ENCODE measurements at regions not wholly inside any gene's neighbourhood (a gene's known extent, or its start where the extent isn't known, plus 50 kb on each side); places are given as distances from the start of the nearest gene placed in this dataset.

DNA sequence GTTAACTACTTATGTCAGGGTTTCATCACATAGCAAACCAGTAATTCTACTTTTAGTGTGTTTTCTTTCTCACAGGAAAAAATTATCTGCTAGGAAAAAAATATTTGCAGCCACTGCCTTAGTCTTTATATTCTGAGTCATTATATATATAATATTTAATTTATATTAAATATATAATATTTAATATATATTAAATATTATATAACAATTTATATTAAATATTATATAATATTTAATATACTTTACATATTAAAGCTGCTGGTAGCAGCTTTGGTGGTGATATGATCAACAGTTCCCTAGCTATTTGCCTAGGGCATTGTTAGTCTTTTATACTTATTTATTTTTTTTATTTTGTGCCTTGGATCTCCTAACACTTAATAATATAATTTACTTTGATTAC is 381.6 kb downstream of the STIM2 start:
- POLR2A ChIA-PET = no interaction called here
- ATAC-seq (ENCODE audit: poor library complexity) (no peak), DNase-seq (no peak)
- Mint-ChIP-seq H3K4me1 (ENCODE audit: low read depth) (no peaks in the 10 kb centered on the region), H3K9me3 (peaks cover 8% of the 10 kb centered on the region), H3K4me3 (no peak overlapping the region), H3K27me3 (no peaks in the 10 kb centered on the region), H3K27ac (no peak overlapping the region), H3K36me3 (ENCODE audit: low read depth) (no peaks in the 10 kb centered on the region)
- TF ChIP-seq, protein P1, sequence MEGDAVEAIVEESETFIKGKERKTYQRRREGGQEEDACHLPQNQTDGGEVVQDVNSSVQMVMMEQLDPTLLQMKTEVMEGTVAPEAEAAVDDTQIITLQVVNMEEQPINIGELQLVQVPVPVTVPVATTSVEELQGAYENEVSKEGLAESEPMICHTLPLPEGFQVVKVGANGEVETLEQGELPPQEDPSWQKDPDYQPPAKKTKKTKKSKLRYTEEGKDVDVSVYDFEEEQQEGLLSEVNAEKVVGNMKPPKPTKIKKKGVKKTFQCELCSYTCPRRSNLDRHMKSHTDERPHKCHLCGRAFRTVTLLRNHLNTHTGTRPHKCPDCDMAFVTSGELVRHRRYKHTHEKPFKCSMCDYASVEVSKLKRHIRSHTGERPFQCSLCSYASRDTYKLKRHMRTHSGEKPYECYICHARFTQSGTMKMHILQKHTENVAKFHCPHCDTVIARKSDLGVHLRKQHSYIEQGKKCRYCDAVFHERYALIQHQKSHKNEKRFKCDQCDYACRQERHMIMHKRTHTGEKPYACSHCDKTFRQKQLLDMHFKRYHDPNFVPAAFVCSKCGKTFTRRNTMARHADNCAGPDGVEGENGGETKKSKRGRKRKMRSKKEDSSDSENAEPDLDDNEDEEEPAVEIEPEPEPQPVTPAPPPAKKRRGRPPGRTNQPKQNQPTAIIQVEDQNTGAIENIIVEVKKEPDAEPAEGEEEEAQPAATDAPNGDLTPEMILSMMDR (IDR thresholded peaks at IDR 0.05) = no peak
- H3K4me1 ChIP-seq (ENCODE audit: insufficient read depth, low read length) = no peaks in the 10 kb centered on the region
- H3K9me3 ChIP-seq (ENCODE audit: control insufficient read depth in 1 of 2, insufficient read depth in 1 of 2, low read length in 2 of 2) = no peaks in the 10 kb centered on the region
- H3K27ac ChIP-seq (ENCODE audit: low read depth in 1 of 2, low read length in 2 of 2) = no peak overlapping the region
- H3K36me3 ChIP-seq (ENCODE audit: insufficient read depth, low read length) = no peaks in the 10 kb centered on the region
- H3K4me3 ChIP-seq (ENCODE audit: low read length) = no peak overlapping the region
- no peaks in the 10 kb centered on the region for H3K27me3 ChIP-seq (ENCODE audit: control insufficient read depth in 1 of 2, insufficient read depth in 2 of 2, low read length in 2 of 2)
- CTCF ChIA-PET = no interaction called here
- intact Hi-C loops (cut with DNase I, micrococcal nuclease) = no loop called here

DNA sequence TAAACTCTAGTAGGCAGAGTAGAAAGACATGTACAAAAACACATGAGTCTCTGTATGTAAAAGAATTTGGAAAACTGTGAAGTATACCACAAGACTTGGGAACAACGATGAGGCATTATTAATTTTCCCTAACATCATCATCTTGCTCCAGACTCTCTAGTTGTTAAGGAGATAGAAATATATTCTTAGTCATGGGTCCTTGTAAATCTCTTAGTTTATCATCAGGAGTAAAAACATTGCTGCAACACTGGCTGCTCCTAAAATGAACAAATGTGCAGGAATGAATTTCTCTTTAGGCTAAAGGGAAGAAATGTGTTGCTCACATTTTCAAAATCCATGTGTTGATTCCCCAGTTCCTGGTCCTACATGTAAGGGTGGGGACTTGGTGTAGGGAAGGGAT is 384.6 kb downstream of the STIM2 start:
- Mint-ChIP-seq H3K36me3 (ENCODE audit: low read depth) (no peaks in the 10 kb centered on the region), H3K27me3 (no peaks in the 10 kb centered on the region), H3K9me3 (peaks cover 5% of the 10 kb centered on the region), H3K27ac (no peak overlapping the region), H3K4me1 (ENCODE audit: low read depth) (no peaks in the 10 kb centered on the region), H3K4me3 (no peak overlapping the region)
- H3K4me3 ChIP-seq (ENCODE audit: low read length) = no peak overlapping the region
- ATAC-seq (ENCODE audit: poor library complexity) (no peak), DNase-seq (no peak)
- H3K27ac ChIP-seq (ENCODE audit: low read depth in 1 of 2, low read length in 2 of 2) = no peak overlapping the region
- CTCF ChIA-PET = no interaction called here
- peaks cover 0 to 2% of the 10 kb centered on the region in 2 experiments for H3K9me3 ChIP-seq (ENCODE audit: control insufficient read depth in 1 of 2, insufficient read depth in 1 of 2, low read length in 2 of 2)
- no peaks in the 10 kb centered on the region for H3K4me1 ChIP-seq (ENCODE audit: insufficient read depth, low read length)
- no peaks in the 10 kb centered on the region for H3K36me3 ChIP-seq (ENCODE audit: insufficient read depth, low read length)
- TF ChIP-seq, protein P1 (IDR thresholded peaks at IDR 0.05) = no peak
- no peaks in the 10 kb centered on the region for H3K27me3 ChIP-seq (ENCODE audit: control insufficient read depth in 1 of 2, insufficient read depth in 2 of 2, low read length in 2 of 2)
- POLR2A ChIA-PET = no interaction called here
- intact Hi-C loops (cut with DNase I, micrococcal nuclease) = no loop called here

DNA sequence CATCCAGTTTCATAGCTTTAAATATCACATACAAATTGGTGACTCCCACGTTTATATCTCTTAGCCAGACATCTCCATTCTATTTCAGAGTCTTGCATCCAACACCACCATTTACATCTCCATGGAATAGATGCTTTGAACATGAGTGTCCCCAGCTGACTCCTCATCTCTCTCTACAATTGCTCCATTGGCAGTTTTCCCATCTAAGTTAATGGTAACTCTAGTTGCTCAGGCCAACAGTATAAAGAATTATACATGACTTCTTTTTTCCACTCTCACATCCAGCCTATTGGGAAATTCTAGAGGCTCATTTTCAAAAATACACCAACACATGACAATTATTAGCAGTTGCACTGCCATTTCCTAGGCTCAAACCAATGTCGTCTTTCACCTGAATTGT is 388.2 kb downstream of the STIM2 start:
- DNase-seq (no peak), ATAC-seq (ENCODE audit: poor library complexity) (no peak)
- Mint-ChIP-seq H3K27ac (no peak overlapping the region), H3K9me3 (peaks cover 5% of the 10 kb centered on the region), H3K4me3 (no peak overlapping the region), H3K4me1 (ENCODE audit: low read depth) (no peaks in the 10 kb centered on the region), H3K27me3 (no peaks in the 10 kb centered on the region), H3K36me3 (ENCODE audit: low read depth) (no peaks in the 10 kb centered on the region)
- Histone ChIP-seq H3K4me1 (ENCODE audit: insufficient read depth, low read length) (no peaks in the 10 kb centered on the region), H3K4me3 (ENCODE audit: low read length) (no peak overlapping the region), H3K9me3 (ENCODE audit: control insufficient read depth in 1 of 2, insufficient read depth in 1 of 2, low read length in 2 of 2) (peaks cover 0 to 3% of the 10 kb centered on the region in 2 experiments), H3K27me3 (ENCODE audit: control insufficient read depth in 1 of 2, insufficient read depth in 2 of 2, low read length in 2 of 2) (no peaks in the 10 kb centered on the region), H3K27ac (ENCODE audit: low read depth in 1 of 2, low read length in 2 of 2) (no peak overlapping the region), H3K36me3 (ENCODE audit: insufficient read depth, low read length) (no peaks in the 10 kb centered on the region)
- POLR2A ChIA-PET = no interaction called here
- TF ChIP-seq, protein P1 (IDR thresholded peaks at IDR 0.05) = no peak
- intact Hi-C loops (cut with DNase I, micrococcal nuclease) = no loop called here
- CTCF ChIA-PET = no interaction called here

Data from CD4-positive, alpha-beta T cell (primary cell).